ENCODE measurements at regions not wholly inside any gene's neighbourhood (a gene's known extent, or its start where the extent isn't known, plus 50 kb on each side); places are given as distances from the start of the nearest gene placed in this dataset.

DNA sequence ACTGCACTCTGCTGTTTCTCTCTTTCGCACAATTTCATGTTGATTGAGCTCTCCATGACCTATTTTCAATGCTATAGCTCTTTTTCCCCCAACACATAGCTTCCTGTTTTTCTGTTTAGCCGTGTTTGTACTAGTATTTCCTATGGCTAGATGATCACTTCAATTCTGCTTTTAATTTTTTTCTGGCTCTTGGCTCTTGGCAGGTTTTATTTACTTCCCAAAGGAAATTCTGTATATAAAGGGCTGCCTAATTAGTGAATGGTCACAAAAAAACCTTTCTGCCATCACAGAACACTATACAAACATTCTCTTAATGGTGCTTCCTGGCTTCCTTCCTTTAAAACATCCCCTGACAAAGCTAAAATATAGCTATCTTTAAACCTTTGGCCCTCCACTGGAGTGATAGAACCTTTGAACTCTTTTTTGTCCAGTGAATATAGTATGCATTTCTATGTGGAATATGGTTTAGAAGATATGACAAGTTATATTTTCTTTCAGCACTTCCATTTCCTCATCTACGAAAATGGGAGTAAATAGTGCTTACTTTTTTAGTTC lies 88.2 kb downstream of the RASSF9 start:
- intact Hi-C loops (cut with DNase I), result no loop called here
- Histone ChIP-seq H3K36me3 (no peaks in the 10 kb centered on the region), H3K27ac (no peak overlapping the region), H3K4me1 (no peaks in the 10 kb centered on the region), H3K9me3 (no peaks in the 10 kb centered on the region), H3K4me3 (no peak overlapping the region), H3K27me3 (no peaks in the 10 kb centered on the region)
- TF ChIP-seq, protein P1, sequence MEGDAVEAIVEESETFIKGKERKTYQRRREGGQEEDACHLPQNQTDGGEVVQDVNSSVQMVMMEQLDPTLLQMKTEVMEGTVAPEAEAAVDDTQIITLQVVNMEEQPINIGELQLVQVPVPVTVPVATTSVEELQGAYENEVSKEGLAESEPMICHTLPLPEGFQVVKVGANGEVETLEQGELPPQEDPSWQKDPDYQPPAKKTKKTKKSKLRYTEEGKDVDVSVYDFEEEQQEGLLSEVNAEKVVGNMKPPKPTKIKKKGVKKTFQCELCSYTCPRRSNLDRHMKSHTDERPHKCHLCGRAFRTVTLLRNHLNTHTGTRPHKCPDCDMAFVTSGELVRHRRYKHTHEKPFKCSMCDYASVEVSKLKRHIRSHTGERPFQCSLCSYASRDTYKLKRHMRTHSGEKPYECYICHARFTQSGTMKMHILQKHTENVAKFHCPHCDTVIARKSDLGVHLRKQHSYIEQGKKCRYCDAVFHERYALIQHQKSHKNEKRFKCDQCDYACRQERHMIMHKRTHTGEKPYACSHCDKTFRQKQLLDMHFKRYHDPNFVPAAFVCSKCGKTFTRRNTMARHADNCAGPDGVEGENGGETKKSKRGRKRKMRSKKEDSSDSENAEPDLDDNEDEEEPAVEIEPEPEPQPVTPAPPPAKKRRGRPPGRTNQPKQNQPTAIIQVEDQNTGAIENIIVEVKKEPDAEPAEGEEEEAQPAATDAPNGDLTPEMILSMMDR (IDR thresholded peaks at IDR 0.05), result no peak
- ATAC-seq (no peak), DNase-seq (no peak)
